GM10266 (cell line): ENCODE measurements at regions not wholly inside any gene's neighbourhood (a gene's known extent, or its start where the extent isn't known, plus 50 kb on each side); places are given as distances from the start of the nearest gene placed in this dataset.

ENCODE experiments used
- DNase-seq: peaks from one replicate; pipeline ENCODE4 v3.0.0; 2012; ENCODE audit errors: extremely low spot score
- CTCF ChIP-seq: IDR thresholded peaks from 2 replicates; pipeline ENCODE4 v1.5.1; 2012; ENCODE audit warnings: mild to moderate bottlenecking, low read depth; ENCODE audit not compliant: control insufficient read depth, insufficient read depth; ENCODE audit errors: missing control alignments

- no peak for DNase-seq
Observed at GRCh38 chr9:126108240-126108639, 218.4 kb upstream of the MVB12B start.

GRCh38 chr9:126109575-126109974, 217.1 kb upstream of the MVB12B start:
- no peak for TF ChIP-seq CTCF
- no peak for DNase-seq

More at GRCh38 chr9:126108240-126108639, 218.4 kb upstream of the MVB12B start:
- TF ChIP-seq CTCF = no peak

- no peak for TF ChIP-seq CTCF
Observed at GRCh38 chr9:126111556-126111955, 215.1 kb upstream of the MVB12B start.

GRCh38 chr9:126112135-126112720, 214.4 kb upstream of the MVB12B start:
- TF ChIP-seq CTCF = no peak
- DNase-seq = no peak

More at GRCh38 chr9:126111556-126111955, 215.1 kb upstream of the MVB12B start:
- DNase-seq = no peak

- TF ChIP-seq CTCF = no peak
- no peak for DNase-seq
Observed at GRCh38 chr9:126113176-126113575, 213.5 kb upstream of the MVB12B start.

GRCh38 chr9:126113756-126114408, 212.7 kb upstream of the MVB12B start:
- no peak for DNase-seq
- TF ChIP-seq CTCF = no peak

GRCh38 chr9:126114409-126114760, 212.2 kb upstream of the MVB12B start:
- no peak for DNase-seq
- no peak for TF ChIP-seq CTCF
